ENCODE measurements at regions not wholly inside any gene's neighbourhood (a gene's known extent, or its start where the extent isn't known, plus 50 kb on each side); places are given as distances from the start of the nearest gene placed in this dataset.

- DNase-seq: no peak
Measured at GRCh38 chr1:82718719-82719419, 918.1 kb downstream of the ADGRL2 start.

- peak; percentile 40 to 60 for DNase-seq
Measured at GRCh38 chr1:82710091-82710490, 909.4 kb downstream of the ADGRL2 start.

- no peak for DNase-seq
Measured at GRCh38 chr1:82707681-82708080, 906.9 kb downstream of the ADGRL2 start.

GRCh38 chr1:82706741-82707140, 906.0 kb downstream of the ADGRL2 start:
- DNase-seq: no peak

GRCh38 chr1:82704966-82705365, 904.2 kb downstream of the ADGRL2 start:
- DNase-seq: no peak

- DNase-seq: no peak
Measured at GRCh38 chr1:82704393-82704792, 903.7 kb downstream of the ADGRL2 start.

- no peak for DNase-seq
Measured at GRCh38 chr1:82703951-82704350, 903.2 kb downstream of the ADGRL2 start.

GRCh38 chr1:82700476-82700875, 899.7 kb downstream of the ADGRL2 start:
- no peak for DNase-seq

- no peak for DNase-seq
Measured at GRCh38 chr1:82697965-82698364, 897.2 kb downstream of the ADGRL2 start.

- no peak for DNase-seq
Measured at GRCh38 chr1:82695443-82695842, 894.7 kb downstream of the ADGRL2 start.

GRCh38 chr1:82690411-82690810, 889.7 kb downstream of the ADGRL2 start:
- no peak for DNase-seq

GRCh38 chr1:82689217-82689616, 888.5 kb downstream of the ADGRL2 start:
- DNase-seq: no peak

GRCh38 chr1:82686774-82687173, 886.0 kb downstream of the ADGRL2 start:
- no peak for DNase-seq

- no peak for DNase-seq
Measured at GRCh38 chr1:82646888-82647287, 846.2 kb downstream of the ADGRL2 start.

- no peak for DNase-seq
Measured at GRCh38 chr1:82646336-82646735, 845.6 kb downstream of the ADGRL2 start.

- no peak for DNase-seq
Measured at GRCh38 chr1:82644186-82644915, 843.6 kb downstream of the ADGRL2 start.

GRCh38 chr1:82640352-82640751, 839.6 kb downstream of the ADGRL2 start:
- DNase-seq: no peak

GRCh38 chr1:82634266-82634665, 833.5 kb downstream of the ADGRL2 start:
- DNase-seq: no peak

GRCh38 chr1:82632155-82632554, 831.4 kb downstream of the ADGRL2 start:
- no peak for DNase-seq

GRCh38 chr1:82628887-82629286, 828.2 kb downstream of the ADGRL2 start:
- DNase-seq: no peak

GRCh38 chr1:82625537-82625936, 824.8 kb downstream of the ADGRL2 start:
- DNase-seq: no peak

- no peak for DNase-seq
Measured at GRCh38 chr1:82621076-82621475, 820.3 kb downstream of the ADGRL2 start.

GRCh38 chr1:82614090-82614489, 813.4 kb downstream of the ADGRL2 start:
- no peak for DNase-seq

- DNase-seq: no peak
Measured at GRCh38 chr1:82612986-82613385, 812.3 kb downstream of the ADGRL2 start.

- no peak for DNase-seq
Measured at GRCh38 chr1:82606546-82606945, 805.8 kb downstream of the ADGRL2 start.

Data from Kasumi-1 (cell line).